Type B pancreatic cell (in vitro differentiated cells): ENCODE measurements at regions not wholly inside any gene's neighbourhood (a gene's known extent, or its start where the extent isn't known, plus 50 kb on each side); places are given as distances from the start of the nearest gene placed in this dataset.

ENCODE experiments used
- DNase-seq: peaks from one replicate; pipeline ENCODE4 v3.0.0; 2021; ENCODE audit warnings: mixed read lengths; ENCODE audit not compliant: unreplicated experiment; ENCODE audit errors: extremely low spot score
- H3K27ac Mint-ChIP-seq: 2 replicates; pipeline ENCODE4 v1.8.0; 2021; ENCODE audit warnings: mild to moderate bottlenecking, mixed read lengths
- H3K27me3 Mint-ChIP-seq: 2 replicates; pipeline ENCODE4 v1.8.0; 2021; ENCODE audit warnings: mixed read lengths
- H3K36me3 Mint-ChIP-seq: 2 replicates; pipeline ENCODE4 v1.8.0; 2021; ENCODE audit warnings: mixed read lengths
- H3K4me1 Mint-ChIP-seq: one replicate; pipeline ENCODE4 v1.8.0; 2021; ENCODE audit warnings: mixed read lengths; ENCODE audit not compliant: unreplicated experiment
- H3K4me3 Mint-ChIP-seq: 2 replicates; pipeline ENCODE4 v1.8.0; 2021; ENCODE audit warnings: mild to moderate bottlenecking, mixed read lengths
- H3K9me3 Mint-ChIP-seq: 2 replicates; pipeline ENCODE4 v1.8.0; 2021; ENCODE audit warnings: mixed read lengths
- CTCF ChIP-seq: fragments of 200-600 bp; sonication (generic); conservative IDR thresholded peaks from 2 replicates; pipeline ENCODE4 v1.5.0; 2021; ENCODE audit warnings: antibody characterized with exemption, mild to moderate bottlenecking

- Mint-ChIP-seq H3K36me3 (no peaks in the 10 kb centered on the region), H3K27me3 (peaks cover 4% of the 10 kb centered on the region), H3K4me1 (peaks cover 5% of the 10 kb centered on the region), H3K27ac (no peak overlapping the region), H3K4me3 (no peak overlapping the region), H3K9me3 (no peaks in the 10 kb centered on the region)
- no peak for DNase-seq
- TF ChIP-seq CTCF, result peak; percentile 79
Observed at GRCh38 chr17:70622368-70623260, 453.3 kb downstream of the KCNJ2 start.

- no peak for TF ChIP-seq CTCF
- no peaks in the 10 kb centered on the region for H3K36me3 Mint-ChIP-seq
- H3K27ac Mint-ChIP-seq, result no peak overlapping the region
- peaks cover 5% of the 10 kb centered on the region for H3K4me1 Mint-ChIP-seq
- H3K9me3 Mint-ChIP-seq, result no peaks in the 10 kb centered on the region
- DNase-seq, result no peak
- no peak overlapping the region for H3K4me3 Mint-ChIP-seq
- H3K27me3 Mint-ChIP-seq, result peaks cover 4% of the 10 kb centered on the region
Observed at GRCh38 chr17:70624211-70624610, 454.9 kb downstream of the KCNJ2 start.

- no peak for DNase-seq
- peak; percentile 61 for TF ChIP-seq CTCF
- Mint-ChIP-seq H3K27me3 (no peaks in the 10 kb centered on the region), H3K36me3 (no peaks in the 10 kb centered on the region), H3K27ac (no peak overlapping the region), H3K9me3 (no peaks in the 10 kb centered on the region), H3K4me3 (no peak overlapping the region), H3K4me1 (no peaks in the 10 kb centered on the region)
Observed at GRCh38 chr17:70629902-70630301, 460.6 kb downstream of the KCNJ2 start.

- no peak for DNase-seq
- peak; percentile 96 for TF ChIP-seq CTCF
- H3K4me1 Mint-ChIP-seq, result peaks cover 3% of the 10 kb centered on the region
- H3K27ac Mint-ChIP-seq, result no peak overlapping the region
- no peaks in the 10 kb centered on the region for H3K36me3 Mint-ChIP-seq
- no peaks in the 10 kb centered on the region for H3K9me3 Mint-ChIP-seq
- H3K27me3 Mint-ChIP-seq, result no peaks in the 10 kb centered on the region
- no peak overlapping the region for H3K4me3 Mint-ChIP-seq
Observed at GRCh38 chr17:70636517-70637133, 467.3 kb downstream of the KCNJ2 start.

GRCh38 chr17:70642059-70642458 is 472.7 kb downstream of the KCNJ2 start:
- Mint-ChIP-seq H3K9me3 (no peaks in the 10 kb centered on the region), H3K36me3 (no peaks in the 10 kb centered on the region), H3K27me3 (no peaks in the 10 kb centered on the region), H3K4me1 (no peaks in the 10 kb centered on the region), H3K27ac (no peak overlapping the region), H3K4me3 (no peak overlapping the region)
- no peak for TF ChIP-seq CTCF
- DNase-seq, result no peak
